ENCODE measurements at regions not wholly inside any gene's neighbourhood (a gene's known extent, or its start where the extent isn't known, plus 50 kb on each side); places are given as distances from the start of the nearest gene placed in this dataset.
"Not testable (repeated sequence)": the region's sequence is repeated elsewhere in the genome, so short reads cannot be mapped to it uniquely, and the experiment has no call there.

GRCh38 chr13:62432295-62432694 is 1016.6 kb upstream of the PCDH20 start:
- DNase-seq (ENCODE audit: low spot score): no peak
- no peak for TF ChIP-seq CTCF (IDR thresholded peaks at IDR 0.05; ENCODE audit: extremely low read depth, missing control alignments)

- no peak for DNase-seq (ENCODE audit: low spot score)
- TF ChIP-seq CTCF (IDR thresholded peaks at IDR 0.05; ENCODE audit: extremely low read depth, missing control alignments): no peak
These were observed 1016.2 kb upstream of the PCDH20 start for GRCh38 chr13:62431852-62432251.

GRCh38 chr13:62418872-62419271 is 1003.2 kb upstream of the PCDH20 start:
- TF ChIP-seq CTCF (IDR thresholded peaks at IDR 0.05; ENCODE audit: extremely low read depth, missing control alignments): no peak
- no peak for DNase-seq (ENCODE audit: low spot score)

- no peak for TF ChIP-seq CTCF (IDR thresholded peaks at IDR 0.05; ENCODE audit: extremely low read depth, missing control alignments)
- no peak for DNase-seq (ENCODE audit: low spot score)
These were observed 1002.7 kb upstream of the PCDH20 start for GRCh38 chr13:62418376-62418775.

GRCh38 chr13:62407871-62408270 is 992.2 kb upstream of the PCDH20 start:
- no peak for DNase-seq (ENCODE audit: low spot score)
- no peak for TF ChIP-seq CTCF (IDR thresholded peaks at IDR 0.05; ENCODE audit: extremely low read depth, missing control alignments)

- TF ChIP-seq CTCF (IDR thresholded peaks at IDR 0.05; ENCODE audit: extremely low read depth, missing control alignments): no peak
- DNase-seq (ENCODE audit: low spot score): no peak
These were observed 972.9 kb upstream of the PCDH20 start for GRCh38 chr13:62388515-62388914.

GRCh38 chr13:62387647-62388046 is 972.0 kb upstream of the PCDH20 start:
- DNase-seq (ENCODE audit: low spot score): no peak
- TF ChIP-seq CTCF (IDR thresholded peaks at IDR 0.05; ENCODE audit: extremely low read depth, missing control alignments): no peak

GRCh38 chr13:62379241-62379640 is 963.6 kb upstream of the PCDH20 start:
- not testable (repeated sequence) for DNase-seq (ENCODE audit: low spot score)
